Loucy (cell line): ENCODE measurements at regions not wholly inside any gene's neighbourhood (a gene's known extent, or its start where the extent isn't known, plus 50 kb on each side); places are given as distances from the start of the nearest gene placed in this dataset.

Source experiments
- H2AFZ ChIP-seq: fragments of 200-600 bp; sonication (generic); 2 replicates; pipeline ENCODE4 v1.6.0; 2016; ENCODE audit warnings: antibody characterized with exemption, mild to moderate bottlenecking, low read length, moderate library complexity
- H3F3A ChIP-seq: fragments of 200-600 bp; 2 replicates; pipeline ENCODE4 v1.6.0; 2016; ENCODE audit warnings: antibody characterized with exemption, low read depth, mild to moderate bottlenecking
- H3K27me3 ChIP-seq: fragments of 200-600 bp; sonication (generic); 2 replicates; pipeline ENCODE4 v1.6.1; 2014; ENCODE audit warnings: low read length, mild to moderate bottlenecking; ENCODE audit not compliant: insufficient read depth, poor library complexity, severe bottlenecking
- H3K36me3 ChIP-seq: fragments of 200-600 bp; sonication (generic); 2 replicates; pipeline ENCODE4 v1.6.1; 2016; ENCODE audit warnings: low read length; ENCODE audit not compliant: insufficient read depth
- H3K4me1 ChIP-seq: fragments of 200-600 bp; sonication (generic); 2 replicates; pipeline ENCODE4 v1.5.1; 2014; ENCODE audit warnings: low read length, mild to moderate bottlenecking; ENCODE audit not compliant: insufficient read depth, poor library complexity, severe bottlenecking
- H3K4me2 ChIP-seq: fragments of 200-600 bp; sonication (generic); 2 replicates; pipeline ENCODE4 v1.6.0; 2014; ENCODE audit warnings: antibody characterized with exemption, low read length, low read depth, mild to moderate bottlenecking; ENCODE audit not compliant: poor library complexity, severe bottlenecking
- H3K4me3 ChIP-seq: fragments of 200-600 bp; sonication (generic); 2 replicates; pipeline ENCODE4 v1.5.1; 2014; ENCODE audit warnings: low read length, mild to moderate bottlenecking, mixed read lengths; ENCODE audit not compliant: poor library complexity, severe bottlenecking
- H3K79me2 ChIP-seq: fragments of 200-600 bp; sonication (generic); 2 replicates; pipeline ENCODE4 v1.6.1; 2014; ENCODE audit warnings: low read length; ENCODE audit not compliant: insufficient read depth
- H3K9ac ChIP-seq: fragments of 200-600 bp; sonication (generic); 2 replicates; pipeline ENCODE4 v1.6.0; 2014; ENCODE audit warnings: mild to moderate bottlenecking, low read depth, low read length, moderate library complexity; ENCODE audit not compliant: poor library complexity, severe bottlenecking
- H3K9me2 ChIP-seq: fragments of 200-600 bp; sonication (generic); replicated peaks from 2 replicates; pipeline ENCODE4 v1.6.1; 2016; ENCODE audit warnings: low read depth, low read length, mixed read lengths
- H3K9me3 ChIP-seq: fragments of 200-600 bp; sonication (generic); 2 replicates; pipeline ENCODE4 v1.6.1; 2014; ENCODE audit warnings: mild to moderate bottlenecking, antibody characterized with exemption, low read length, low read depth; ENCODE audit not compliant: insufficient read depth
- H4K20me1 ChIP-seq: fragments of 200-600 bp; sonication (generic); 2 replicates; pipeline ENCODE4 v1.6.0; 2014; ENCODE audit warnings: antibody characterized with exemption, low read length, mild to moderate bottlenecking; ENCODE audit not compliant: insufficient read depth, poor library complexity, severe bottlenecking
- CTCF ChIP-seq: fragments of 200-600 bp; sonication (generic); conservative IDR thresholded peaks from 2 replicates; pipeline ENCODE4 v1.5.1; 2014; ENCODE audit warnings: mild to moderate bottlenecking, antibody characterized with exemption, low read length
- EZH2phosphoT487 ChIP-seq: fragments of 200-600 bp; IDR thresholded peaks from 2 replicates; pipeline ENCODE4 v1.6.1; 2018; ENCODE audit warnings: antibody characterized with exemption, mild to moderate bottlenecking, moderate library complexity, borderline replicate concordance

- no peaks in the 10 kb centered on the region for H3K4me1 ChIP-seq
Measured at GRCh38 chr3:113105966-113106660, 105.2 kb upstream of the BOC start.

GRCh38 chr3:113110267-113110666 lies 101.1 kb upstream of the BOC start:
- no peaks in the 10 kb centered on the region for H3F3A ChIP-seq
- TF ChIP-seq EZH2phosphoT487, result no peak
- no peak for TF ChIP-seq CTCF
- H3K27me3 ChIP-seq, result no peaks in the 10 kb centered on the region
- no peak overlapping the region for H2AFZ ChIP-seq
- H3K9me3 ChIP-seq, result no peaks in the 10 kb centered on the region
- H3K36me3 ChIP-seq, result no peaks in the 10 kb centered on the region
- no peak overlapping the region for H3K4me3 ChIP-seq
- H3K9me2 ChIP-seq, result no peaks in the 10 kb centered on the region
- H3K79me2 ChIP-seq, result no peaks in the 10 kb centered on the region
- H3K4me2 ChIP-seq, result no peak overlapping the region
- H3K4me1 ChIP-seq, result no peaks in the 10 kb centered on the region
- H4K20me1 ChIP-seq, result no peaks in the 10 kb centered on the region
- H3K9ac ChIP-seq, result no peak overlapping the region

More at GRCh38 chr3:113105966-113106660, 105.2 kb upstream of the BOC start:
- H3K36me3 ChIP-seq, result no peaks in the 10 kb centered on the region
- H3K9me2 ChIP-seq, result no peaks in the 10 kb centered on the region
- TF ChIP-seq EZH2phosphoT487 (no peak), CTCF (no peak)
- H3K9ac ChIP-seq, result no peak overlapping the region
- no peaks in the 10 kb centered on the region for H3F3A ChIP-seq
- H2AFZ ChIP-seq, result no peak overlapping the region
- H3K27me3 ChIP-seq, result no peaks in the 10 kb centered on the region
- no peaks in the 10 kb centered on the region for H3K79me2 ChIP-seq
- H3K4me2 ChIP-seq, result no peak overlapping the region
- H3K9me3 ChIP-seq, result no peaks in the 10 kb centered on the region
- H4K20me1 ChIP-seq, result no peaks in the 10 kb centered on the region
- no peak overlapping the region for H3K4me3 ChIP-seq

- TF ChIP-seq CTCF (no peak), EZH2phosphoT487 (no peak)
- Histone ChIP-seq H3K4me2 (no peak overlapping the region), H3K4me1 (no peaks in the 10 kb centered on the region), H3K4me3 (no peak overlapping the region), H3F3A (no peaks in the 10 kb centered on the region), H2AFZ (no peak overlapping the region), H3K9me2 (no peaks in the 10 kb centered on the region), H3K9ac (no peak overlapping the region), H3K79me2 (no peaks in the 10 kb centered on the region), H3K27me3 (no peaks in the 10 kb centered on the region), H4K20me1 (no peaks in the 10 kb centered on the region), H3K36me3 (no peaks in the 10 kb centered on the region), H3K9me3 (no peaks in the 10 kb centered on the region)
Measured at GRCh38 chr3:113111011-113111707, 100.2 kb upstream of the BOC start.
